ENCODE measurements at regions not wholly inside any gene's neighbourhood (a gene's known extent, or its start where the extent isn't known, plus 50 kb on each side); places are given as distances from the start of the nearest gene placed in this dataset.
"Not testable (repeated sequence)": the region's sequence is repeated elsewhere in the genome, so short reads cannot be mapped to it uniquely, and the experiment has no call there.

DNA sequence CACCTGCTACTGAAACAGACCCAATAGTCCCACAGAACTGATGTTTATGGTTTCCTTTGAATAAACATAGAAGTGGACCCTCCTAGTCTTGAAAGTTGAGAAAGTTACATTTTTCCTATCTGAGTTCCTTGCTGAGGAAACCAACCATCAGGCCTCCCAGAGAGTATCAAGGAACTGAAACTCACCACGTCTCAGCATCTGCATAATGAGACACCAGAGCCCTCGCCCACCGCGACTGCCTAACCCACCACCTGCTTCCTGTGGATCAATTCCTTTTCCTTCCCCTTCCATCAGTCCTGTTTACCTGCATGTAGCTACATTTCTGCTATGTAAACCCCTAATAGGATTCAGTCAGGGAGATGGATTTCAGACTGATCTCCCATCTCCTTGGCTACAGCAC, 443.2 kb upstream of the TMEM132C start:
- DNase-seq: no peak

GRCh38 chr12:127829281-127830064, 437.5 kb upstream of the TMEM132C start:
- DNase-seq: no peak

DNA sequence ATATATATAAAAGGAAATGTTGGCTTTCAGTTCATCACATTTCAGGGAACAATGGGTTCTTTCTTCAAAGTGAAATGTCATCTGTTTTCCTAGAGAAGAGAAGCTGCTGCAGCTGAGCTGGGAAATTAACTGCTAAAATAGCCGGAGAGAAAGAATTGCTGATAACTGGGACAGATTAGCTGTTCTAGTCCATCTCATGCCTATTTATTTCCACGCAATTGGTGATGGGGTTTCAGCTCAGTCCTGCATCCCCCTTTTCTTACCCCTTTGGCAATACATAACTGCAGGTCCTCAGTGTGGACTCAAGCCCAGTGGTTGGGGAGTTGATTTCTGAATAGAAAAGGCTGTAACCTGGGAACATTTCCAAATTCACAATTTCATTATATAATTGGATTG, 436.9 kb upstream of the TMEM132C start:
- no peak for DNase-seq

GRCh38 chr12:127830730-127831129, 436.2 kb upstream of the TMEM132C start:
- DNase-seq: no peak

GRCh38 chr12:127832172-127832571, 434.8 kb upstream of the TMEM132C start:
- no peak for DNase-seq

DNA sequence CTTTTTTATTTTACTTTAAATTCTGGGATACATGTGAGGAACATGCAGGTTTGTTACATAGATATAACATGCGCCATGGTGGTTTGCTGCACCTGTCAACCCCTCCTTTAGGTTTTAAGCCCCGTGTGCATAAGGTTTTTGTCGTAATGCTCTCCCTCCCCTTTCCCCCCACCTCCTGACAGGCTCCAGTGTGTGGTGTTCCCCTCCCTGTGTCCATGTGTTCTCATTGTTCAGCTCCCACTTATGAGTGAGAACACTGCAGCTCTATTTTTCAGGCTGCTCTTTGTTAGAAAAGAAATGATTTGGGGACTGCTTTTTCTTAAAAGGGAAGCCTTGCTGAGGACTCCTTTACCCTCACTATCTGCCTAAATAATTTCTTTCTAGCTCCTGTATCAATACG, 430.2 kb upstream of the TMEM132C start:
- DNase-seq: not testable (repeated sequence)

- no peak for DNase-seq
Measured at GRCh38 chr12:127857661-127858060, 409.3 kb upstream of the TMEM132C start.

DNA sequence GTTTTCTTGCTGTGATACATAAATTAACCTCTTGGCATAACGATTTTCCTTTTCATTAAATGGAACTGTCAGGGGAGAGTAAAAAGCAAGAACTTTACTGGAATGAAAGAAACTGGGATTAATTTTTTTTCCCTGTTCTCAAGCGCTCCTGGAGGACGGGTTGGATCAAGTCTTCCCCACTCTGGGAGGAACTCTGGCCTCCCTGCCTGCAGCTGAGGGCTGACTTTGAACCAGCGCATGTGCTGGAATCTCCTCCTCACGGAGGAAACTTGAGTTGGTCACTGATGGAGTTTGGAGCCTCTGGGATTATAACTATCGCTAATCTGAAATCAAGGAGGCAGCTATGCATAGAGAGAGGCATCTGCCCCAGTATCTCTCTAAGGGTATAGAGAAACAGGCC, 406.4 kb upstream of the TMEM132C start:
- DNase-seq: no peak

- DNase-seq: no peak
Measured at GRCh38 chr12:127861406-127861805, 405.6 kb upstream of the TMEM132C start.

- no peak for DNase-seq
Measured at GRCh38 chr12:127873306-127873705, 393.7 kb upstream of the TMEM132C start.

DNA sequence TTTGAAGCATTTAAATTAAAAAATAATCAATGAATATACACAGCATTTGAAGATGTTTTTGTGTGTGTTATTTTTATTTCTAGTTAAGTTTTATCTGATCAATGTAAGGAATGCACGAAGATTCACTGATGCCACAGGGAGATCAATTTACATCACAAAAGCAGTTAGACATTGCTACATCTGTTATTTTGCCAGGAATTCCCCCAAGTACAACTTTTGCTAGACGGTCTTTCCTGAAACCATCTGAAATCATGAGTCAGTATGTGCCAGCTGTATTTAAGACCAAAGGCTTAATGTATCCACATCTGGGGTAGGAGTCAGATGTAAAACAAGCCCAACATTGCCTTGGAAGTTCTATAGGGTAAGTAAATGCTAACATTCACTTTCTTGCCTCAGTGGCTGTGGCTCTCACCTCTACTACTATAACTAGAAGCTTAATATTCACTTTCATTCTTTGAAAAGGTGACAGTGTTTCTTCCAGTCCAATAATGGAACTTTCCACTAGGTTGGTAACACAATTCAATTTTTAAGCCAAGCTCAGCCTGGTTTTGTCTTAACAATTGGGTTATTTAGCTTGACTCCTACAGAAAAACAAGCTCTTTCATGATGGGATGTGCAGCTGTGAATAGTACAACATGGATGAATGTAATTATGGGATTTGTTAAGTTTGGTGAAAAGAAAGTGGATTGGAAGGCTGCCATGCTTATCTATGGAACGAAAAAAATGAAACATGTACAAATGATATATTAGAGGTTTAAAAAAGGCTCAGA, 385.4 kb upstream of the TMEM132C start:
- no peak for DNase-seq

DNA sequence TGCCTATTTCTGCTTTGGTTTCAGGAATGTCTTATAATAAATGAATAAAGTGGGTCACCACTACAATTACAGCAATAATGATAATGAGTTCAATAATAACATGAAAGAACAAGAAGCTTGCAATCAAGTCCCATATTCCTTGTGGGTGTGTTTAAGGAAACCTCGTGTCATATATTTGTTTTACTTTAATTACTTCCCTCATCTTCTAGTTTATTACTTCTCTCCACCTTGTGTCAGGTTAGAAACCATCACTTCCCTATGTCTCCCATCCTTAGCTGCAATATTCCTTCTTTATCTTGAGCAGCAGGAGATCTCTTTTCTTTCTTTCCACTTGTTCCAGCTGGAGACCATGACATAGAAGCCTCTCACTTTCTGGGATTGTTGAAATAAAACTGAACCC, 384.0 kb upstream of the TMEM132C start:
- DNase-seq: no peak

DNA sequence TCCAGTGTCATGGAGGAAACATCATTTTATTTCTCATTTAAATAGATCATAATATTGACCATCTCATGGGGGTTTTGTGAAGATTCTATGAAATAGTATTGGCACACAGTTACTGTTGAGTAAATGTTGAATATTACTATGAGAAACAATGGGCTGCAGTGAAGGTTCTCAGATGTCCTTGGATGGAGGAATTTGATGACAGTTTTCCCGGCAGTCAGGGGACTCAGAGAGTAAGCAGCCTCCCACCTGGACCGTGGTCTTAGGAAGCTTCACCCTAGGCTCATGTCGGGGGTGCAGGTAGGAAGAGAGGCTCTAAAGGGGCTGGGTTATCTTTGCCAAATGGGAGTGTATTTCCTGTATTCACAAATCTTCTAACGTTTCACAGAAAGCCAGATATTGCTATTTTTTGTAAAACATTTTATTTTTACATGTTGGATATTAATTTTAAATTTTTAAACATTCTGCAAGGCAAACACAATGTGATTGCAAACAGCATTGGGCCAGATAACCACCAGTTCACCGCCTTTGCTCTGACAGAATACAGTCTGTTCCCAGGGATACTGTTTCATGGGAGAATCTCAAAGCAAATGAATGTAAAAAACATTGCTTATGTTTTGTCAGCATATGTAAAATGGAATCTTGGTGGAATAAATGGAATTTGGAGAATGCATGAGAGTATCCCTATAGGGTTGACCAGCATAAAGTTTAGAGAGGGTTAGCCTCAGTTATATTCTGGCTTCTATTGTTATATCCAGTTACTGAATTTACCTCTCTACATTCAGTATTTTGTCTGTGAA, 380.8 kb upstream of the TMEM132C start:
- no peak for DNase-seq

- DNase-seq: no peak
Measured at GRCh38 chr12:127886827-127887226, 380.1 kb upstream of the TMEM132C start.

GRCh38 chr12:127888943-127889719, 377.8 kb upstream of the TMEM132C start:
- DNase-seq: no peak

DNA sequence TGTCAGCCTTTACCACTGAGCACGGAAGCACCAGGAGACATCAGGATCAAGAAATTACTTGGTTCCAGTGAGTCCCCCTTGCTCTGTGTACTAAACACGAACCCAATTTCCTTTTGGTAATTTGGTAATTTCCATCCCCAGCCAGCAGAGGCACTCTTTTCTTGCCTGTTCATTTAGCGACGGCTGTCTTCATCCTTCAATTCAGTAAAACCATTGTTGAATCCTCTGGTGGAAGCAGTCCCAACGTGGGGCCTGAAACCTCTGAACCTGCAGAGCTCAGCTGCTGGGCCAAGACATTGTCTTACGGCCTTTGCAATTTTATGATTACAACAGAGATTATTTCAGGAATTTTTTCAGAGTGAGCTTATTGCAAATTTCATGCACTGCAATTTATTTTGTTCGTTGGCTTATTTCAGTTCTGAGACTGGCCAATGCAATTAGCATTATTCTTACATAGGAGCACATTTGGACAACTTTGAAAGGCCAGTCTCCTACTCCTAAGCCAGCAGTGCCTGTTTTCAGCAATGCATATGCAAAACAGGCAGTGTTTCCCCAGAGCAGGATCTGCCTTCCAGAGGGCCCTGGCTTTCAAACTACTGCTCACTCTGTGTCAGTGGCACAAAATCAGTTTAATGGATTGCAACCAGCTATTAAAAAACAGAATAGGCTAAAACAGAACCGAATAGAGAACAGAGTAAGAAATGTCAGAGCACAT, 372.9 kb upstream of the TMEM132C start:
- peak; percentile 5 for DNase-seq

- DNase-seq: no peak
Measured at GRCh38 chr12:127896661-127897060, 370.3 kb upstream of the TMEM132C start.

GRCh38 chr12:127898616-127899015, 368.4 kb upstream of the TMEM132C start:
- DNase-seq: no peak

DNA sequence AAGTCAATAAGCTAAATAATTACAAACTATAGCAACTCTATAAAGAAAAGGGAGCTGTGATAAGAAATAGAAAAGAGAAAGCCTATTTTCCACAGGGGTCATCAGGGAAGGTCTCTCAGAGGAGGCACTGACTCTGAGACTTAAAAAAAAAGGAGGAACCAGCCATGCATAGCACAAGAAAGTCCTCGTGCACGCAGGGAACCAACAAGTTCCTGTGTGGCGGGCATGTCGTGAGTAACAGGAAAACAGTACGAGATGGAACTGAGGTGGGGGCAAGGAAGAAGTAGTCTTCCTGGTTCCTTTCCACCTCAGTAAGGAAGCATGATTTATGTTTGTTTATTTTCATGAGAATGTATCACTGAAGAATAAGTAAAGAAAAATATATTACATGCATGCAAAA, 367.0 kb upstream of the TMEM132C start:
- no peak for DNase-seq

DNA sequence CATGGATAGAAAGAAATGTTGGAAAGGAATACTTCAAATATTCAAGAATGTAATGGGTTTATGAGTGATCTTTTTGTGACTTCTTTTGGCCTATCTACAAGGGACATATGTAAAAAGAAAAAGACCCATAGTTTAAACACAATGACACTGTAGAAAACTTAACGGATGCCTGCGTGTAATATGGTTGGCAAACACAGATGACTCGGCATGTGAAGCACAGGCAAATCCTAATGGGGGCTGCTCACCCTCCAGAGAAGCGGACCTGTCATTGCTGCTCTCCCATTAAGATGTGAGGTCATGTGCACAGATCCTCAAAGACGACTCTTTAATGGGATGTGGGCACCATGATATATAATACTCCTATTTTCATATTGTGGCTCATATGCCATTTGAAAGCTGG, 366.6 kb upstream of the TMEM132C start:
- no peak for DNase-seq

GRCh38 chr12:127903146-127903545, 363.8 kb upstream of the TMEM132C start:
- DNase-seq: no peak

DNA sequence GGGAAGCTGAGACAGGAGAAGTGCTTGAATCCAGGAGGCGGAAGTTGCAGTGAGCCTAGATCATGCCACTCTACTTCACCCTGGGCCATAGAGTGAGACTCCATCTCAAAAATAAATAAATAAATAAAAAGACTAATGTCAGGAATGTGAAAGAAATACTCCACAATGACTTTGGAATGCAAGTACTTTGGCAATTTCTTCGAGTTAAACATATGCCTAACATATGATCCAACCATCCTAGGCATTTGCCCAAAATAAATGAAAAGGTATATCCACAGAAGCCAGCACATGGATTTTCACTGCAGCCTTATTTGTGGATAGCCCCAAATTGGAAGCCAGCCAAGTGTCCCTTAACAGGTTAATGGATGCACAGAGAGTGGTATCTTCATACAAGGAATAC, 357.9 kb upstream of the TMEM132C start:
- no peak for DNase-seq

Measured in NCI-H510A treated with DMSO at 0.1 percent for 48 hours (cell line).